Pons (tissue), 1 donor: ENCODE measurements at regions not wholly inside any gene's neighbourhood (a gene's known extent, or its start where the extent isn't known, plus 50 kb on each side); places are given as distances from the start of the nearest gene placed in this dataset.

ENCODE experiments used
- DNase-seq: peaks from one replicate; pipeline ENCODE4 v3.0.0-alpha.2; 2016; ENCODE audit warnings: low spot score

- DNase-seq = no peak
Observed at GRCh38 chr20:52256454-52256853, 64.9 kb upstream of the ZFP64 start.

DNA sequence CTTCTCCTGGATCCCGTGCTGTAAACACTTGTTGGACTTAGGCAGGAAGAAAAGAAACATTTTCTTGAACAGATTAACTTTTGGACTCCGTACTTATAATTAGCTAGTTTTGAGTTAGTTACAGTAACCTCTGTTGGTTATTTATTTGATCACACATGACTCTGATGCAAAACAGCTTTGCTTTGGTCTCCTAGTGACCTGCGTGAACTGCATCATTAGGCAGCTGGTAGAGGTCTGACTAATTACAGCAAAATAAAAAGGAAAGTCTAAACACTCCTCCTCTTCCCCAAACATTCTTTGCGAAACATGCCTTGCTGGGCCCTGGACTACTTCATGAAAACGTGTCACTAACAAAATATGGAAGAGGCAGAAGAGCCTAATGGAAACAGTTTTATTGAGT, 61.1 kb upstream of the ZFP64 start:
- no peak for DNase-seq

DNA sequence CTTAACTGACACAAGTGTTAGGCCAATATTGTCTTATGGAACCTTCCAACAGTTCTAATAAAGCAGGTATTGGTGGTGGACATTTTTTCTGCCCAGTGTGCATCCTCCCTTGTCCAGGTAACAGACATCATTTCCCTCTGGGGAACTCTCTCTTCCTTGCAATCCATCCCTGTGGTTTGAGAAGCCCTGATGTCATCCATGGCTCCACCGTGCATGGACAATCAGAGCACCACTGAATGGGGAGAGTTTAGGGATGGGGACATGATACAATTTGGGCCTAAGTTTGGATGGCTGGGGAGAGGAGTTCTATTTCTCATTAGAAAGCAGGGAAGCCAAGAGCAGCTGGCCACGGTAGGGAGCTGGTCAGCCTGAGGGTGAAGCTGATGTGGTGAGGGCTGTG, 60.2 kb upstream of the ZFP64 start:
- no peak for DNase-seq

GRCh38 chr20:52251136-52251700, 59.6 kb upstream of the ZFP64 start:
- DNase-seq = no peak

- no peak for DNase-seq
Observed at GRCh38 chr20:52247548-52247947, 56.0 kb upstream of the ZFP64 start.

DNA sequence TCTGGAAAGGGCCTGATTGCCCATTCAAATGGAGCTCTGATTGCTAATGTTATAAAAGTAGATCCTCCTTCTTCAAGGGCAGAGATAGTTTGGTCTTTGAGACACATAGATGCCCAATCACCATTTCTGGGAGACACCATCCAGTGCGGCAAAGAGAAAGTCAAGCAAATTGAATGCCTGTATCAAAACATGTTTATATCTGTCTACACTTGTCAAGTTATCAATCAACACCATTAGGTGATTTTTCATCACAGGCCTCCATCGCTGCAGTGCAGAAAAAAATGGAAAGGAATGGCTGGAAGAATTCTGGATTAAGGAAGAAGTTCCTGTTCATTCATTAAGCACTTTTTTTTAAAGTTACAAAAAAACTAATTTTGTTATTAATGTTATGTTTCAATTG, 54.8 kb upstream of the ZFP64 start:
- DNase-seq = no peak

- no peak for DNase-seq
Observed at GRCh38 chr20:52244702-52245101, 53.1 kb upstream of the ZFP64 start.

DNA sequence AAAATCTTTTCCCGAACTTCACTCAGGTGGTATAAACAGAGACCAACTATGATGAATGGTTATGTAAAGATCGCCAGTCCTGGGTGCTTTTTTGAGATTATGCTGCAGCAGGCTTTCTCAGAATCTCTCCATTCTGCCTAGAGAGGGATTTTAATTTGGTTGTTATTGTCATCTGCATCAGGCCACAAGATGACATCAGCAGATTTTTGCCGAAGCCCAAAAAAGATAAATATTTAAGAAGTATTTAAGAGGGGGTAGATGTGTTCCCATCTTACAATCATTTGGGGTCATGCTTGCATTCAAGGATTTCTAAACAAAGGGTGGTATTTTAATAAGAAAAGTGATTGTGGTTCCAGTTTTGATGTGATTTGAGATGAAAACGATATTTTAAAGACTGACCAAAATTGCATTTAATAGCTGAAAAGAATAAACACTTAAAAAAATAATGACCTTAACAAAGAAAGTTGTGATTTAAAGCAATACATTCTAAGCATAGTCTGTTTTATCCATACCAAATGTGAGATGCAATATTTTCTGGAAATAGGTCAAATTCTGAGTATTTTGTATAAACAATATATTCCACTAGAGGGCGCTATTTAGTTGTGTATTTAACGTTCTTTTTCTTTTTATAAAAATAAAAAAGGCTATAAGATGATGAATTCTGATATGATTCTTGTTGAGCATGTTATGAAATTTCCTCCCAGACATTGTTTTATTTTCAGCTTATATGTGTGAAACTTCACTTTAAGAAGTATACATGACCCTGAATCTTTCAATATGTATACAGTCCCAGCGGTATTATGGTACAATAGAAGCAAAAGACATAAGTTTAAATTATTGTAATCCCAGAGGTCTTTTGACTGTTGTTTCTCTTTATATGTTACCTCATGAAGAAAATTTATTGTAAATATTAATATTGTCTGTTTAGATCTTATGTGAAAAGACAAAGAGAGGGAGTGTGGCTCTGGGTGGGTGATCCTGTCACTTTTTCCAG, 51.0 kb upstream of the ZFP64 start:
- DNase-seq = peak; percentile 9
